C4-2B (cell line): ENCODE measurements at regions not wholly inside any gene's neighbourhood (a gene's known extent, or its start where the extent isn't known, plus 50 kb on each side); places are given as distances from the start of the nearest gene placed in this dataset.

Source experiments
- H3K27ac ChIP-seq: fragments of 450-650 bp; 2 replicates; pipeline ENCODE4 v1.5.1; 2017
- CTCF ChIP-seq: fragments of 450-650 bp; conservative IDR thresholded peaks from 2 replicates; pipeline ENCODE4 v1.5.1; 2017; ENCODE audit warnings: mild to moderate bottlenecking
- ZFX ChIP-seq: fragments of 450-650 bp; IDR thresholded peaks from 2 replicates; pipeline ENCODE4 v1.6.1; 2017

- H3K27ac ChIP-seq = no peak overlapping the region
- no peak for TF ChIP-seq CTCF
- TF ChIP-seq ZFX = no peak
These were observed 579.2 kb upstream of the RGS18 start for GRCh38 chr1:191579019-191579418.

DNA sequence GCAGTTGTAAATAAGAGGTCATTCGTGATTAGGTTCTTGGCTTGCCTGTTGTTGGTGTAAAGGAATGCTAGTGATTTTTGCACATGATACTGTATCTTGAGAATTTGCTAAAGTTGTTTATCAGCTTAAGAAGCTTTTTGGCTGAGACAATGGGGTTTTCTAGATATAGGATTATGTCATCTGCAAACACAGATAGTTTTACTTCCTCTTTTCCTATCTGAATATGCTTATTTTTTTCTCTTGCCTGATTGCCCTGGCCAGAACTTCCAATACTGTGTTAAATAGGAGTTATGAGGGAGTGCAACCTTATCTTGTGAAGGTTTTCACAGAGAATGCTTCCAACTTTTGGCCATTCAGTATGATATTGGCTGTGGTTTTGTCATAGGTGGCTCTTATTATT lies 576.1 kb upstream of the RGS18 start:
- no peak for TF ChIP-seq ZFX
- no peak for TF ChIP-seq CTCF
- no peak overlapping the region for H3K27ac ChIP-seq

DNA sequence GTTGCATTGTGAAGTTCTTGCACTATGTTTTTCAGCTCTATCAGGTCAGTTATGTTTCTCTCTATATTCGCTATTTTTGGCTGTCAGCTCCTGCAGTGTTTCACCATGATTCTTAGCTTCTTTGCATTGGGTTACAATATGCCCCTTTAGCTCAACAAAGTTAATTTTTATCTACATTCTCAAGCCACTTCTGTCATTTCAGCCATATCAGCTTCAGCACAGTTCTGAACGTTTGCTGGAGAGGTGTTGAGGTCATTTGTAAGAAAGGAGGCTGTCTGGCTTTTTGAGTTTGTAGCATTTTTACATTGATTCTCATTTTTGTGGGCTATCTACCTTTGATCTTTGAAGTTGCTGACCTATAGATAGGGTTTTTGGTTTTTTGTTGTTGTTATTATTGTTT lies 573.2 kb upstream of the RGS18 start:
- no peak overlapping the region for H3K27ac ChIP-seq
- TF ChIP-seq CTCF (no peak), ZFX (no peak)

DNA sequence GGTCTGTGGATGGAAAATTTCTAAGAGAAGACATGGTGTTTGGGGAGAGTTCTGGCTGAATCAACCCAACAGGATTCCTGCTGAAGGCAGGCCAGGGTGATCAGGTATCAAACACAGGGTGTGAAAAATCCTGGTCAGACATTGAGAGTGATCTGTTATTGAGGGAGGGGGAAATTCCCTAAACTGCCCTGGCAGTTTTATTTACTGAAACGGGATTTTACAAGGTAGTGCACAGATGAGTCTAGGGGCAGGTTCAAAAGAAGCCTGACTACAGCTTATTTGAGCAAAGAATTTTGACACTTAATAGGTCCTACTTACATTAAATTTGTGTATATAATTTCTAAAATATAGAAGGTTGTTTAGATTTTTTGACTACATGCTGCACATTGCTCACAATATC lies 569.4 kb upstream of the RGS18 start:
- TF ChIP-seq CTCF = no peak
- TF ChIP-seq ZFX = no peak

GRCh38 chr1:191589536-191589935 lies 568.7 kb upstream of the RGS18 start:
- H3K27ac ChIP-seq = no peak overlapping the region
- TF ChIP-seq ZFX = no peak
- TF ChIP-seq CTCF = no peak

More for the DNA sequence above, 569.4 kb upstream of the RGS18 start:
- H3K27ac ChIP-seq = no peak overlapping the region

DNA sequence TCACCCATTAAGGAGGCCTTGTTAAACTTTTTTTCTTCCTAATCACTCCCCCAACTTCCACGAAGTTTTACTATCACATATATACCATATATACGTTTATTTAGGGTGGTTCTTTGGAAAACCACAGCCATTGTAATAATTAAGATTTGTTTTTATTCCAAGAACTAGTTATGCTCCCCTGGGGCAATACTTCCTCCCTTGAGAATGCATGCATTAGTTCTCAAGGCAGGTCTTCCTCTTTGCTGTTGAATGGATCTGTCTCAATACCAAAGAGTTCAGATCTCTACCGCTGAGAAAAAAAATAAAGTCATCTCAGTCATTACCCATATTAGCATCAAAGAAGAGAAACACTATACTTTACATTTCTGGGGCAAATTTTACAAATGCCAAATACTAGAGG lies 567.7 kb upstream of the RGS18 start:
- no peak overlapping the region for H3K27ac ChIP-seq
- no peak for TF ChIP-seq CTCF
- no peak for TF ChIP-seq ZFX

DNA sequence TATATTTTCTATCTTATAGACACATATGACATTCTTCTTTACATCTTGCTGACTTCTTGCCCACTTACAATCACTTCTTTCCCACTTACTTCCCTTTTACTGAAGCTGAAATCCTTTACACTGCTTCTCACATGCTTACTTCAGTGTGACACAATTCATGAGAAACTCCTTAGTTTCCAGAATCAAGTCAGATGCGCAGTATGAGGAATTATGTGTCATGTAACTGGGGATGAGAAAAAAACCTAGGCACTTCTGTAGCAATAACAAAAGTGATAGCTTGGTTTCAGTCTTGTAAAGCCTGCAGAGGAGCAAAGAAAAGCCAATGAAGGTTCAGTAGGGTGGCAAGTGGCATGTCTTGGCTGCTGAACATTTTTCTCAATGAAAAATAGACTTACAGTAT lies 566.2 kb upstream of the RGS18 start:
- no peak overlapping the region for H3K27ac ChIP-seq
- TF ChIP-seq CTCF (no peak), ZFX (no peak)
